HPDE6-E6E7 (cell line): ENCODE measurements at regions not wholly inside any gene's neighbourhood (a gene's known extent, or its start where the extent isn't known, plus 50 kb on each side); places are given as distances from the start of the nearest gene placed in this dataset.
"Not testable (repeated sequence)": the region's sequence is repeated elsewhere in the genome, so short reads cannot be mapped to it uniquely, and the experiment has no call there.

Experiments used
- DNase-seq: peaks from one replicate; pipeline ENCODE4 v3.0.0; 2011; ENCODE audit warnings: missing footprints; ENCODE audit errors: extremely low spot score

GRCh38 chr7:92973293-92973731 lies 136.9 kb upstream of the CDK6 start:
- no peak for DNase-seq

GRCh38 chr7:92972441-92972840 lies 136.1 kb upstream of the CDK6 start:
- no peak for DNase-seq

DNA sequence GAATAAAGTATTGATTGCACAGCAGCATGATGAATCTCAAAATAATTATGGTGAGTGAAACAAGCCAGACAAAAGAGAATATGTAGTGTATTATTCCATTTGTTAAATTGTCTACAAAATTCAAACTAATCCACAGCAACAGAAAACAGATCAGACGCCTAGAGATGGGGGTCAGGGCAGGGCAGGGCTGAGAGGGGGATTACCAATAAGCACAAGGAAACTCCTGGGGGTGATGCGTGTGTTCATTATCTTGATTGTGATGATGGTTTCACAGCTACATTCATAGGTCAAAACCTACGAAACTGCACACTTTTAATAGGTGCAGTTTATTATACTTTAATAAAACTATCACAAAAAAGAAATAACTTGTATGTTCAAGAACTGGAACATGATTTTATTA lies 132.7 kb upstream of the CDK6 start:
- DNase-seq: no peak

DNA sequence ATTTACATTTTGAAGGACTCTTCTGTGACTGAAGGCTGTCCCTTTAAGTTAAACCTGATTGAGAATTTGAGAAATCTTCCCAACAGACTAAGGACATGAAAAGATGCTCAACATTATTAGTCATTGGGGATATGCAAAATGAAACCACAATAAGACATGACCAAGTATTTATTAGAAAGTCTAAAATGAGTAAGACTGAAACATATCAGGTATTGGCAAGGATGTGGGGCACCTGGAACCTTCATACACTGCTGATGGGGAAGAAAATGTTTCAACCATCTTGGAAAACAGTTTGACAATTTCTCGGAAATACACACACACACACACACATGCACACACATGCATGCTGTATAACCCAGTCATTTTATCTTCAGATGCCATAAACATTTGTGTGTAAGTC lies 132.1 kb upstream of the CDK6 start:
- no peak for DNase-seq

DNA sequence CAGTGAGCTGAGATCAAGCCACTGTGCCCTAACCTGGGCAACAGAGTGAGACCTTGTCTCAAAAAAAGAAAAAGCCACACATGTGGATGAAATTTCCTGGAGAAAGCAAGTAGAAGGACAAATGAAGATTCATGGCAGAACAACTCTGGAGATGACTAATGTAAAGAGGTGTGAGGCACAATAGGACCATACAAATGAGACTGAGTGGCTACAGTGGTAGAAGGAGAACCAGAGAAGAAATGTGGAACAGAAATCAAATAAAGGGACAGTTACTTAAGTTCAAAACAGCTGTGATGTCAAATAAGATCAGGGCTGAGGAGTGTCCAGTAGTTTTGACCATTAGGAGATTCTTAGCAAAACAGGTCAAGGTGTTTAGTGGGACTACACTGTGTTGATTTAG lies 130.9 kb upstream of the CDK6 start:
- DNase-seq: no peak

GRCh38 chr7:92964141-92964540 lies 127.8 kb upstream of the CDK6 start:
- no peak for DNase-seq

DNA sequence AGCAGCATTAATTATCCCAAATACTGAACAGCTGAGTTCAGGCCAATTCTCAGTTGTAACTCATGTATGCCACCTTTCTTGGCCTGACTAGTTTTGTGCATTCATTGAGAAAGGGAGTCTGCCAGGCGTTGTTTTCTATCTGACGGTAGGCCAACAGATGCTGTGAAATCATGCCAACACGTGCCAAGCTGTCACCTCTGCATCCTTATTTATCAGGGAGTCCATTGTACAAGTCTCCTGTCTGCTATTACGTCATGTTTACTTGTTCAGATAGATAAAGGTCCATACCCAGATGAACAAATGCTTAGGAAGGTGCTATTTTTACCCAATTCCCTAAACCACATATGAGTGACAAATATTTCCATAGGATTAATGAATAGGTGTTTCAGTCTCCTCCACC lies 127.2 kb upstream of the CDK6 start:
- no peak for DNase-seq

- no peak for DNase-seq
Observed at GRCh38 chr7:92961961-92962360, 125.6 kb upstream of the CDK6 start.

- no peak for DNase-seq
Observed at GRCh38 chr7:92956575-92956974, 120.2 kb upstream of the CDK6 start.

DNA sequence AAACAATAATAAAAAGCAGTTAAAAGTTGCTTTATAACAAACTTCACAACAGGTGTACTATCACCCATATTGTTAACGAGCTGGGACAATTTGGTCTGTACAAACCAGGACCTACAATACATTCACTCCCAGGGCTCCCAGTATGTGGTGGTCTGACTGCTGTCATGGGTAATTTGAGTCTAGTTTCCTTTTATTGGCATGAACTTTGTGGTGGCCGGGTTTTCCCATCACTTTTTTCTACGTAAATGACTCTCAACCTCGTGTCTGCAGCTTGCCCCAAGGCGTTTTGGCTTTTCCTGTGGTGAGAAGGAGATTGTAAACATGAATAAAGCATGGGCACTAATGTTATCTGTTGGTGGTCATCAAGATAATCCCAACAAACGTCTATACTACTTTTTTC lies 118.7 kb upstream of the CDK6 start:
- no peak for DNase-seq

DNA sequence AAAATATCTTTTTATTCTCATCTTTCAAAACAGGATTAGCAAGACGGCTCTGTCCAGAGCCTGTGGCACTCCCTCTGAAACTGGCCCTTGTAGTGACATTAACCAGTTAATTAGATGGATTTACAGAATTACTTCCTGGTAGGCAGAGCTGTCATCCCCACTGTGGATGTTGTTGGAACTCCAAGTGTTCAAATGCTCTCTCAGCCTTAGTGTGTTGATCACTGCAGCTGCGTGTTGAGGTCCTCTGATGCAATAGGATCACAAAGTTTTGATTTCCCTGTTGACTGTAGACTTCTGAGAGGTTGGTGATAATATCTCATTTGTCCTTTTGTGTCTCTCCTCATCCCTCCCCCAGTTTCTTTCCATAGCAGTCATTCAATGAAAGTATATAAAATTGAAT lies 117.3 kb upstream of the CDK6 start:
- no peak for DNase-seq

- DNase-seq: no peak
Observed at GRCh38 chr7:92949748-92950147, 113.4 kb upstream of the CDK6 start.

DNA sequence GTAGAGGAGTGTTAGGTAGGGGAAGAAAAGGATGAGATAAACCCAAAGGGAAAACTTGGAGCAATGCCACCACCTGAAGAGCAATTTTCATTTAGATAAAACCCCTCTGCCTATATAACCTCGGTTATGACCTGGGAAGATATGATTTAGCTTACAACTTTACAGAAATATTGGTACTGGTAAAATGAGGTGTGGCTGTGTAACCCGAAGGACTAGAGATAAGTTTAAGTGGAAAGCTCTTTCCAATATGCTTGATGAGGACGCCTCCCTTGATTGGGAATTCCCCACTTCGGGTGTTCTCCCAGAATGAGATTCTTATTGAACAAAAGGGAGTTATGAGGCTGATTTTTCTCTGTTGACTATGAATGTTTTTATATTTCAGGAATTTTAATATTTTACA lies 109.5 kb upstream of the CDK6 start:
- DNase-seq: no peak

GRCh38 chr7:92944633-92945032 lies 108.3 kb upstream of the CDK6 start:
- no peak for DNase-seq

- DNase-seq: not testable (repeated sequence)
Observed at GRCh38 chr7:92942706-92943105, 106.3 kb upstream of the CDK6 start.

- no peak for DNase-seq
Observed at GRCh38 chr7:92939666-92940360, 103.4 kb upstream of the CDK6 start.

- peak; percentile 41 for DNase-seq
Observed at GRCh38 chr7:92934096-92934495, 97.7 kb upstream of the CDK6 start.

DNA sequence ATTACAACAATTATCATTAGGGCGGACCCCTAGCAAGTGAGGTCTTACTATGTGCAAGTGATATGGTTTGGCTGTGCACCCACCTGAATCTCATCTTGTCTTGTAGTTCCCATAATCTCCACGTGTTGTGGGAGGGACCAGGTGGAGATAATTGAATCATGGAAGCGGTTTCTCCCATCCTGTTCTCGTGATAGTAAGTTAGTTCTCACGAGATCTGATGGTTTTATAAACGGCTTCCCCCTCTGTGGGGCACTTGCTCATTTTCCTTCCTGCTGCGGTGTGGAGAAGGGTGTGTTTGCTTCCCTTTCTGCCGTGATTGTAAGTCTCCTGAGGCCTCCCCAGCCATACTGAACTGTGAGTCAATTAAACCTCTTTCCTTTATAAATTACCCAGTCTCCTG lies 96.1 kb upstream of the CDK6 start:
- no peak for DNase-seq

DNA sequence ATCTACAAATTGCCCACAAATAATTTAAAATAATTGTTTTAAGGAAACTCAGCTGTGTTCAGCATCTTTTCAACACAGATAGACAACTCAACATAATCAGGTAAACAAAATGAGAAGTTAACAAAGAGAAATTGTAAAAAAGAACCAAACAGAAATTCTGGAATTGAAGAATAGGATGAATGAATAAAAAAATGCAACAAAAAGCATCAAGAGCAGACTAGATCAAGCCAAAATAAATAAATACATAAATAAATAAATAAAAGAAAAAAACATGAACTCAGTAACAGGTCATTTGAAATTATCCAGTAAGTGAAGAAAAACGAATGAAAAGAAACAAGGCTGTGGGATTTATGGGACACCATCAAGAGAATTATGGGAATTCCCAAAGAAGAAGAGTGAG lies 94.0 kb upstream of the CDK6 start:
- no peak for DNase-seq

GRCh38 chr7:92926697-92927044 lies 90.3 kb upstream of the CDK6 start:
- DNase-seq: no peak

DNA sequence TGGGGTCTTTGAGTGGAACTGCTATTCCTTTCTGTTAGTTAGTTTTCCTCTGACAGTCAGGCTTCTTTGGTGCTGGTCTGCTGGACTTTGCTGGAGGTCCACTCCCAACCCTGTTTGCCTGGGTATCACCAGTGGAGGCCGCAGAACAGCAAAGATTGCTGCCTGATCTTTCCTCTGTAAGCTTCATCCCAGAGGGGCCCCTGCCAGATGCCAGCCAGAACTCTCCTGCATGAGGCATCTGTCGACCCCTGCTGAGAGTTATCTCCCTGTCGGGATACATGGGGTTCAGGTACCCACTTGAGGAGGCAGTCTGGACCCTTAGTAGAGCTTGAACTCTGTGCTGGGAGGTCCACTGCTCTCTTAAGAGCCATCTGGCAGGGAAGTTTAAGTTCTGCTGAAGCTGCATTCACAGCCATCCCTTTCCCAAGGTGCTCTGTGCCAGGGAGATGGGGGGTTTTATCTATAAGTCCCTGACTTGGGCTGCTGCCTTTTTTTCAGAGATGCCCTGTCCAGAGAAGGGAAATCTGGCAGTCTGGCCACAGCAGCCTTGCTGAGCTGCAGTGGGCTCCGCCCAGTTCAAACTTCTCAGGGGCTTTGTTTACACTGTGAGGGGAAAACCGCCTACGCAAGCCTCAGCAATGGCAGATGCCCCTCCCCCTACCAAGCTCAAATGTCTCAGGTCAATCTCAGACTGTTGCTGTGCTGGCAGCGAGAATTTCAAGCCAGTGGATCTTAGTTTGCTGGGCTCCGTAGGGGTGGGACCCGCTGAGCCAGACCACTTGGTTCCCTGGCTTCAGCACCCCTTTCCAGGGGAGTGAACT lies 89.7 kb upstream of the CDK6 start:
- no peak for DNase-seq

DNA sequence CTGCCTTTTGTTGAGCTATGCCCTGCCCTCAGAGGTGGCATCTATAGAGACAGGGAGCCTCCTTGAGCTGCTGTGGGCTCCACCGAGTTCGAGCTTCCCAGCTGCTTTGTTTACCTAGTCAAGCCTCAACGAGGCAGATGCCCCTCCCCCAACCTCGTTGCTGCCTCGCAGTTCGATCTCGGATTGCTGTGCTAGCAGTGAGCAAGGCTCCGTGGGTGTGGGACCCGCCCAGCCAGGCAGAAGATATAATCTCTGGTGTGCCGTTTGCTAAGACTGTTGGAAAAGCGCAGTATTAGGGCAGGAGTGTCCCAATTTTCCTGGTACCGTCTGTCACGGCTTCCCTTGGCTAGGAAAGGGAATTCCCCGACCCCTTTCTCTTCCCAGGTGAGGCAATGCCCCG lies 88.4 kb upstream of the CDK6 start:
- no peak for DNase-seq

DNA sequence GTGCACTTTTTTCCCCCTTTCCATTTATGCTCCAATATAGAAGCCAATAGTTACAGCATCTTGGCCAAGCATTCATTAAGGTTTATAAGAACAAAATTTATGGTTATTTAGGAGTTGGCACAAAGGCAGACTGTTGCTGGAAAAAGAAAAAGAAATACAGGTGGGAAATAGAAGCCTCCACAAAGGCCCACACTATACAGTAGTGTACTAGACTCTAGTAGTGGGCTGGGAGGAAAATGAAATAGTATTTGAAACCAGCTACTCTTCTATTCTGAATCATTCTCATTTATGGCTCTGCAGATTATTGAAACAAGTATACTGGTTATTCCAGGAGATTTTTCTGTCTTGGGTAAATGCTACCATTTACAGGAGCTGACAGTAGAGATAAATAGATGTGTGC lies 80.9 kb upstream of the CDK6 start:
- DNase-seq: no peak
